Mammary epithelial cell (primary cell): ENCODE measurements at regions not wholly inside any gene's neighbourhood (a gene's known extent, or its start where the extent isn't known, plus 50 kb on each side); places are given as distances from the start of the nearest gene placed in this dataset.

Experiments used
- CTCF ChIP-seq, 2 donors: IDR thresholded peaks in 1 of 2; conservative IDR thresholded peaks in 1 of 2; 2 replicates each; pipeline ENCODE4 v1.5.1; 2011 to 2012; ENCODE audit warnings: inconsistent platforms in 2 of 2, low read length in 2 of 2, mild to moderate bottlenecking in 2 of 2, control low read depth in 1 of 2, low read depth in 1 of 2; ENCODE audit not compliant: insufficient read depth in 1 of 2; ENCODE audit errors: extremely low read depth in 1 of 2
- EZH2 ChIP-seq: IDR thresholded peaks from 2 replicates; pipeline ENCODE4 v1.6.1; 2012; ENCODE audit warnings: low read length, inconsistent platforms, borderline replicate concordance

- TF ChIP-seq EZH2: no peak
- TF ChIP-seq CTCF (conservative IDR thresholded peaks at IDR 0.05 in 1 of 2, IDR thresholded peaks at IDR 0.05 in 1 of 2; ENCODE audit: extremely low read depth in 1 of 2, insufficient read depth in 1 of 2, low read depth in 1 of 2, low read length in 2 of 2): no peak
These were observed 76.6 kb downstream of the SCGB2B2 start for GRCh38 chr19:34600366-34600765.
